ENCODE measurements at regions not wholly inside any gene's neighbourhood (a gene's known extent, or its start where the extent isn't known, plus 50 kb on each side); places are given as distances from the start of the nearest gene placed in this dataset.

DNA sequence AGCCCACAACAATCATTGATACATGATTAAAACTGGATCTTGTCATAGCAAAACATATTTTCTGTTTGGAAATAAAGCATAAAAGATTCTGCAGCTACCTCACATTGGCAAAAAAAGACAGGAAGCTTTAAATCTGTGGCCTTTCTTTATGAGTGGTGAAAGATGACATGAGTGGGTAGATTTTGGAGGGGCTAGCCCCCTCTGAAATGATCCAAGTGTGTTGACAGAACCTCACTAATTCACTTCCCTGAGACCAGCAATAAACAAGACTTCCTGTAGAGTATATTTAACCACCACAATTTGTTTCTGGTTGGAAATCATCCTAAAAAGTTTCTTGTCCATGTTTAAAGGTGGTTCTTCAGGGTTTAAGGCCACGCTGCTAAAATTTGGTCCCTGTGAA lies 530.8 kb downstream of the SPATA31D1 start:
- no peak for TF ChIP-seq CTCF (IDR thresholded peaks at IDR 0.05)
- no peak for TF ChIP-seq POLR2A (IDR thresholded peaks at IDR 0.05)
- no peak for TF ChIP-seq EP300 (IDR thresholded peaks at IDR 0.05; ENCODE audit: low read depth)
- TF ChIP-seq POLR2AphosphoS5 (IDR thresholded peaks at IDR 0.05), result no peak

All from transverse colon (tissue), 4 donors.